ENCODE measurements at regions not wholly inside any gene's neighbourhood (a gene's known extent, or its start where the extent isn't known, plus 50 kb on each side); places are given as distances from the start of the nearest gene placed in this dataset.

- Histone ChIP-seq H3K27me3 (ENCODE audit: insufficient read depth, low read depth, low read length) (no peaks in the 10 kb centered on the region), H3K4me3 (ENCODE audit: low read length) (no peak overlapping the region), H4K20me1 (ENCODE audit: insufficient read depth) (no peaks in the 10 kb centered on the region), H3K79me2 (replicated peaks; ENCODE audit: insufficient read depth, low read length) (no peaks in the 10 kb centered on the region), H3F3A (ENCODE audit: insufficient read depth, low read length, poor library complexity, severe bottlenecking) (no peaks in the 10 kb centered on the region), H3K9me2 (ENCODE audit: insufficient read depth, low read length) (no peaks in the 10 kb centered on the region), H3K27ac (ENCODE audit: low read length) (no peak overlapping the region), H3K4me2 (ENCODE audit: low read length) (no peak overlapping the region), H3K36me3 (ENCODE audit: insufficient read depth, low read length) (no peaks in the 10 kb centered on the region), H2AFZ (ENCODE audit: low read depth, low read length) (no peak overlapping the region), H3K9ac (ENCODE audit: low read length) (no peak overlapping the region), H3K9me3 (ENCODE audit: low read length) (no peaks in the 10 kb centered on the region)
- TF ChIP-seq EP300 (conservative IDR thresholded peaks at IDR 0.05; ENCODE audit: poor library complexity, severe bottlenecking) (no peak), POLR2AphosphoS5 (IDR thresholded peaks at IDR 0.05) (no peak), SMC3 (conservative IDR thresholded peaks at IDR 0.05; ENCODE audit: poor library complexity) (peak; percentile 31), EZH2 (IDR thresholded peaks at IDR 0.05; ENCODE audit: borderline replicate concordance, insufficient read depth, low read length, poor library complexity, severe bottlenecking) (no peak), TAF1 (IDR thresholded peaks at IDR 0.05; ENCODE audit: low read depth) (no peak), RAD21 (conservative IDR thresholded peaks at IDR 0.05) (peak; percentile 49)
- TF ChIP-seq, protein P1, sequence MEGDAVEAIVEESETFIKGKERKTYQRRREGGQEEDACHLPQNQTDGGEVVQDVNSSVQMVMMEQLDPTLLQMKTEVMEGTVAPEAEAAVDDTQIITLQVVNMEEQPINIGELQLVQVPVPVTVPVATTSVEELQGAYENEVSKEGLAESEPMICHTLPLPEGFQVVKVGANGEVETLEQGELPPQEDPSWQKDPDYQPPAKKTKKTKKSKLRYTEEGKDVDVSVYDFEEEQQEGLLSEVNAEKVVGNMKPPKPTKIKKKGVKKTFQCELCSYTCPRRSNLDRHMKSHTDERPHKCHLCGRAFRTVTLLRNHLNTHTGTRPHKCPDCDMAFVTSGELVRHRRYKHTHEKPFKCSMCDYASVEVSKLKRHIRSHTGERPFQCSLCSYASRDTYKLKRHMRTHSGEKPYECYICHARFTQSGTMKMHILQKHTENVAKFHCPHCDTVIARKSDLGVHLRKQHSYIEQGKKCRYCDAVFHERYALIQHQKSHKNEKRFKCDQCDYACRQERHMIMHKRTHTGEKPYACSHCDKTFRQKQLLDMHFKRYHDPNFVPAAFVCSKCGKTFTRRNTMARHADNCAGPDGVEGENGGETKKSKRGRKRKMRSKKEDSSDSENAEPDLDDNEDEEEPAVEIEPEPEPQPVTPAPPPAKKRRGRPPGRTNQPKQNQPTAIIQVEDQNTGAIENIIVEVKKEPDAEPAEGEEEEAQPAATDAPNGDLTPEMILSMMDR (IDR thresholded peaks at IDR 0.05; ENCODE audit: poor library complexity, severe bottlenecking), result peak; percentile 54
These were observed 884.8 kb downstream of the EPHA4 start for GRCh38 chr2:220687231-220687843.

DNA sequence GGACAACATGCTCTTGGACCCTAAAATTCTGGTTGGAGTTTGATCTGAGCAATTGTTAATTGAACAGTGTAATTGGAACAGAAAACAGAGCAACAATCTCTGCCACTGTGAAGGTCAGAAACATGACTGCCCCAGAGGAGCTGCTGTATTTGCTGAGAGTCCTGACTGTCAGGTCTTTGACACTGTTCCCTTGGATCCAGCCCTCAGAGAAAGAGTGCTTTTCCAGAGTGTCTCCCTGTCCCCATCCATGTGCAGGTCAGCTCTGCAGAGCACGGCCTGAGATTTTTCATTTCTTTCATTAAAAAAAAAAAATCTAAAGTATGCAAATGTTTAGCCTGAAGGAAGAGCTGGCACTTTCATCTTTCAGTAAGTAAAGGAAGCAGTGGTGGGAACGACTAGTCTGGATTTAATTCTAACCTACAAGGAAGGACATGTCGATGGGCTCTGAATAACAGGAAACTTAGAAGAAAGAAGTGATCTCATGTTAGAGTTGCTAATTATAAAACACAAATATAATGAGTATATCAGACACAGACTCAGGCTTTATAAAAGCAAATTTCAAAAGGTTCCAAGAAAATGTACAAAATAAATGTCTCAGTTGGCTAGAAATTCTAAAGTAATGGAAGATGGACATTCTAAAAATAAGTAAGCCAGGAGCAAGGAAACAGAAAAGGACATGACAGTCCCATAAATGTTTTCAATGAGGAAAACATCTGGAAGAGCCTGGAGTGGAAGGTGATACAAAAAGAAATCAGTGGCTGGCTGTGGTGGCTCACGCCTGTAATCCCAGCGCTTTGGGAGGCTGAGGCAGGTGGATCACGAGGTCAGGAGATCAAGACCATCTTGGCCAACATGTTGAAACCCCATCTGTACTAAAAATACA, 876.5 kb downstream of the EPHA4 start:
- Histone ChIP-seq H4K20me1 (ENCODE audit: insufficient read depth) (no peaks in the 10 kb centered on the region), H3K9ac (ENCODE audit: low read length) (no peak overlapping the region), H3K9me2 (ENCODE audit: insufficient read depth, low read length) (no peaks in the 10 kb centered on the region), H2AFZ (ENCODE audit: low read depth, low read length) (no peak overlapping the region), H3K79me2 (replicated peaks; ENCODE audit: insufficient read depth, low read length) (no peaks in the 10 kb centered on the region), H3K4me3 (ENCODE audit: low read length) (no peak overlapping the region), H3K36me3 (ENCODE audit: insufficient read depth, low read length) (no peaks in the 10 kb centered on the region), H3K27me3 (ENCODE audit: insufficient read depth, low read depth, low read length) (no peaks in the 10 kb centered on the region), H3K4me2 (ENCODE audit: low read length) (no peak overlapping the region), H3K9me3 (ENCODE audit: low read length) (no peaks in the 10 kb centered on the region), H3F3A (ENCODE audit: insufficient read depth, low read length, poor library complexity, severe bottlenecking) (no peaks in the 10 kb centered on the region), H3K27ac (ENCODE audit: low read length) (no peak overlapping the region)
- TF ChIP-seq RAD21 (conservative IDR thresholded peaks at IDR 0.05) (no peak), TAF1 (IDR thresholded peaks at IDR 0.05; ENCODE audit: low read depth) (no peak)
- TF ChIP-seq, protein P1 (IDR thresholded peaks at IDR 0.05; ENCODE audit: poor library complexity, severe bottlenecking), result no peak

DNA sequence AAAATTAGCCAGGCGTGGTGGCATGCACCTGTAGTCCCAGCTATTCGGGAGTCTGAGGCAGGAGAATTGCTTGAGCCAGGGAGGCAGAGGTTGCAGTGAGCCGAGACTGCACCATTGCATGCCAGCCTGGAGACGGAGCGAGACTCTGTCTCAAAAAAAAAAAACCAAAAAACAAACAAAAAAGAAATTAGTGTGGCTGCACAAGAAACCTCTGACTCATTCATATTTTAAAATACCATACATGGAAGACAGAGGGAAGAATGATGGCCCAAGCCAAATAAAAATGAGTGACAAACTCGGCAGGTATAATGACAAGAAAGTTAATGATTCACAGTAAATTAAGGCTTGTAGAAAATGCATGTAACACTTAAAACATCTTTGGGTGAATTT, 875.8 kb downstream of the EPHA4 start:
- Histone ChIP-seq H3K9ac (ENCODE audit: low read length) (no peak overlapping the region), H3K27me3 (ENCODE audit: insufficient read depth, low read depth, low read length) (no peaks in the 10 kb centered on the region), H3K36me3 (ENCODE audit: insufficient read depth, low read length) (no peaks in the 10 kb centered on the region), H3F3A (ENCODE audit: insufficient read depth, low read length, poor library complexity, severe bottlenecking) (no peaks in the 10 kb centered on the region), H3K4me3 (ENCODE audit: low read length) (no peak overlapping the region), H3K27ac (ENCODE audit: low read length) (no peak overlapping the region), H3K9me3 (ENCODE audit: low read length) (no peaks in the 10 kb centered on the region), H2AFZ (ENCODE audit: low read depth, low read length) (no peak overlapping the region), H3K79me2 (replicated peaks; ENCODE audit: insufficient read depth, low read length) (no peaks in the 10 kb centered on the region), H3K9me2 (ENCODE audit: insufficient read depth, low read length) (no peaks in the 10 kb centered on the region), H4K20me1 (ENCODE audit: insufficient read depth) (no peaks in the 10 kb centered on the region), H3K4me2 (ENCODE audit: low read length) (no peak overlapping the region)
- no peak for TF ChIP-seq EP300 (conservative IDR thresholded peaks at IDR 0.05; ENCODE audit: poor library complexity, severe bottlenecking)
- TF ChIP-seq REST (IDR thresholded peaks at IDR 0.05; ENCODE audit: borderline replicate concordance), result no peak
- TF ChIP-seq MXI1 (conservative IDR thresholded peaks at IDR 0.05; ENCODE audit: poor library complexity, severe bottlenecking), result no peak
- TF ChIP-seq TAF1 (IDR thresholded peaks at IDR 0.05; ENCODE audit: low read depth), result no peak
- no peak for TF ChIP-seq SMC3 (conservative IDR thresholded peaks at IDR 0.05; ENCODE audit: poor library complexity)
- no peak for TF ChIP-seq RAD21 (conservative IDR thresholded peaks at IDR 0.05)
- no peak for TF ChIP-seq EZH2 (IDR thresholded peaks at IDR 0.05; ENCODE audit: borderline replicate concordance, insufficient read depth, low read length, poor library complexity, severe bottlenecking)
- TF ChIP-seq, protein P1 (IDR thresholded peaks at IDR 0.05; ENCODE audit: poor library complexity, severe bottlenecking), result no peak
